ENCODE measurements at regions not wholly inside any gene's neighbourhood (a gene's known extent, or its start where the extent isn't known, plus 50 kb on each side); places are given as distances from the start of the nearest gene placed in this dataset.

DNA sequence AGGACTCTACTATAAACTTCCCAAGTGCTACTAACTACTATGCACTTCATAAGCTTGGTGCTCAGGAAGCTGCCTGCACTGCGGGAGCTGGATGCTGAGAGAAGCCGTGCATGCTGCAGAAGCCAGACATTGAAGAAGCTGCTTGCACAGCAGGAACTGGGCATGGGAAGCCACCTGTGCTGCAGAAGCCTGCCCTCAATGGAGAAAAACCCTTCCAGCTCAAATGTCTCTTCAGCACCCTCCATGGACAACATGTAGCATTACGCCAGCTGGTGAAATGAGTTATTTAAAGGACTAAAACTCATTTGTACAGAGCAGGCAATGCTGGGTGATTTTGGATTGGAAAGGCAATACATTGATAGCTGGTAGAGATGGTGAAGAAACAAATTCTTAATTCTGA, 247.2 kb downstream of the KIF4B start:
- no peak overlapping the region for H3K4me3 ChIP-seq (ENCODE audit: low read length)
- TF ChIP-seq, protein P1, sequence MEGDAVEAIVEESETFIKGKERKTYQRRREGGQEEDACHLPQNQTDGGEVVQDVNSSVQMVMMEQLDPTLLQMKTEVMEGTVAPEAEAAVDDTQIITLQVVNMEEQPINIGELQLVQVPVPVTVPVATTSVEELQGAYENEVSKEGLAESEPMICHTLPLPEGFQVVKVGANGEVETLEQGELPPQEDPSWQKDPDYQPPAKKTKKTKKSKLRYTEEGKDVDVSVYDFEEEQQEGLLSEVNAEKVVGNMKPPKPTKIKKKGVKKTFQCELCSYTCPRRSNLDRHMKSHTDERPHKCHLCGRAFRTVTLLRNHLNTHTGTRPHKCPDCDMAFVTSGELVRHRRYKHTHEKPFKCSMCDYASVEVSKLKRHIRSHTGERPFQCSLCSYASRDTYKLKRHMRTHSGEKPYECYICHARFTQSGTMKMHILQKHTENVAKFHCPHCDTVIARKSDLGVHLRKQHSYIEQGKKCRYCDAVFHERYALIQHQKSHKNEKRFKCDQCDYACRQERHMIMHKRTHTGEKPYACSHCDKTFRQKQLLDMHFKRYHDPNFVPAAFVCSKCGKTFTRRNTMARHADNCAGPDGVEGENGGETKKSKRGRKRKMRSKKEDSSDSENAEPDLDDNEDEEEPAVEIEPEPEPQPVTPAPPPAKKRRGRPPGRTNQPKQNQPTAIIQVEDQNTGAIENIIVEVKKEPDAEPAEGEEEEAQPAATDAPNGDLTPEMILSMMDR (conservative IDR thresholded peaks at IDR 0.05; ENCODE audit: low read depth, low read length): peak; percentile 40
- no peak for DNase-seq (ENCODE audit: low read depth)

DNA sequence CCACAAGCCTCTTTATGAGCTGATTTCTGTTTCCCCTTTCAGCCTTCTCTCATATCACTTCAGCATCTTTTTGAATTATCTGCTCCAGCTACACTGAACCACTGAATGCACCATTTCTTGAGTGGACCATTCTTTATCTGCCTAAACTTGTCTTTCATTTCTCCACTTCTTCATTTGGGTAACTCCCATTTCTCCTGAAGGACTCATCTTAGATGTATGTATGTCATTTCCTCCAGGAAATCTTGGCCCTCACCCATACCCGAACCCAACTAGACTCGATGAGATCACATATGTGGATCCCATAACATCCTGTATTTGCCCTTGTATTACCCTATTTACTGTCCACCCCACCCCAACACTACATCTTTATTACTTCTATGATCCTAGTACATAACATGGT, 249.8 kb downstream of the KIF4B start:
- TF ChIP-seq, protein P1 (conservative IDR thresholded peaks at IDR 0.05; ENCODE audit: low read depth, low read length): no peak
- H3K4me3 ChIP-seq (ENCODE audit: low read length): no peak overlapping the region
- DNase-seq (ENCODE audit: low read depth): no peak

DNA sequence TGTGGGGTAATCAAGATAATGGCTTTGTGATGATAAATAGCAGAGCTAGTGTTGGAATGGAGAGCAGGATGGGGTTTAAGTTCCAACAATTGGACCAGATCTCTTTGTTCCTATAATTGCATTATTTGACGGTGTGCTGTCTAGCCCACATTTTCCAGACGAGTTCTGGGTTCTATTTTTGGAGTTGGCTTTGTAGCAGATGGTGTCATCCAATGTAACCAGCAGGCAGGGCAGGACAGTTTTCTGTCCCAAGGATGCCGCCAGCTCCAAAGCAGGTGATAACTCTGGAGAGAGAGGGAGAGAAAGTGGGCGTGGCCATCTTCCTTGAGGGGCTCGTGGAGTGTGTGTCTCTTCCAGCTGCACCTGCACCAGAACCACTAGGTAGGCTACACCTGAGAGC, 251.3 kb downstream of the KIF4B start:
- DNase-seq (ENCODE audit: low read depth): no peak
- no peak overlapping the region for H3K4me3 ChIP-seq (ENCODE audit: low read length)
- TF ChIP-seq, protein P1 (conservative IDR thresholded peaks at IDR 0.05; ENCODE audit: low read depth, low read length): no peak

DNA sequence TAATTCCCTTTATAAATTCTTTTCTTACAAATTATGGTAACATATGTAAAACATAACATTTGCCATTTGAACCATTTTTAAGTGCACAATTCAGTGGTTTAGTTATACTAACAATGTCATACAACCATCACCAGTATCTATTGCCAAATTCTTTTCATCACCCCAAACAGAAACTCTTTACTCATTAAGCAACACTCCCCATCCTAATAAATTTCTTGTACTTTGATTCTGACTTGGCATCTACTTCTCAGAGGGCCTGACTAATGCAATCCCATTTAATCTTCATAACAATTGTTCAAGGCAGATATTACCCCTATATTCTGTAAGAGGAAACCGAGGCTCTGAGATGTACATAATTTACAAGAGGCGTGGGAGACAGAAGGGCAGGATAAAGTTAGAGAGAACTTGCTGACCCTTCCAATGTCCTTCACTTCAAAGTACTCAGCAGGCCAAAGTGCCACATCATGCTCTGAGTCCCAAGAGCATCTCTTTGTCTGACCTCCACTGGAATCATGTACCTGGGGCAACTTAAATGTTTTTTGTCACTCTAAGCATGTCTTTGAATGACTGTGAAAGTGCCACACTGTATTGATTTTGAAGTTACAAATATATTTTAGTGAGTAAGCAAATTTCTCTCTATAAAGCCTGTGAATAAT, 255.3 kb downstream of the KIF4B start:
- H3K4me3 ChIP-seq (ENCODE audit: low read length): no peak overlapping the region
- TF ChIP-seq, protein P1 (conservative IDR thresholded peaks at IDR 0.05; ENCODE audit: low read depth, low read length): no peak
- DNase-seq (ENCODE audit: low read depth): no peak

DNA sequence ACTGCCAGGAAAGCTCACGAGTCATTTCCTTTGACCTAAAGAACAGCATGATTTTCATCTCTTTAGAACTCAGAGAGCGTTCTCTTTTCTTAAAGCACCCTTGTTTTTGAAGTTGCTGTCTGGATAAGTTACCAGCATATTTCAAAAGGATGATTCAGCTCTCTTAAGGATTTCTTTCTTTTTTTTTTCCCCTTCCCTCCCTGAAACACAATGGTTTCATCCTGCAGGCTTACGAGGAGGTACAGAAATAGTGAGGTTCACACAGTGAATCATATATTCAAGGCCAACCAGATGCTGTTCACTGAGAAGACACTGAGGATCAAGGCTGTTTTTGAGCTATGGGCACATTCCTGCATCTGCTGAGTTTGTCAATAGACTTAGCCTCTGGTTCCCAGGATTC, 257.2 kb downstream of the KIF4B start:
- no peak for DNase-seq (ENCODE audit: low read depth)
- H3K4me3 ChIP-seq (ENCODE audit: low read length): no peak overlapping the region
- TF ChIP-seq, protein P1 (conservative IDR thresholded peaks at IDR 0.05; ENCODE audit: low read depth, low read length): no peak

DNA sequence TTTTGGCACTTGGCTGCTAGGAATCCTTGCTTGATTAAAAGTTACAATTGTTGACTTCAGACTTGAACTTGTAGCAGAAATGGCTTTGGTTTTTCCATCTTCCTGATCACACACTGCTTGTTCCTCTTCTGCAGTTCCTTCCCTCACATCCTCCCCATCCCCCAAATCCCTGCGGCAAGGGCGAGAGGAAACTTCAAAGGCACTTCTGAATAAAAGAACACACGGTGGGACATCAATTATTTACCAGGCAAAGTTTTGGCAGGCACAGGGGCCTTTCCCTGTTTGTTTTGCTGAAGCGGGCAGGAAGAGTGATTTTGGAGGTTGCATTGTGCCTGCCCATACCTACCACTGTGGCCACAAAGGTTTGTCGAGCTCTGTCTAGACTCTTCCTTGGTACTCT, 260.9 kb downstream of the KIF4B start:
- no peak overlapping the region for H3K4me3 ChIP-seq (ENCODE audit: low read length)
- TF ChIP-seq, protein P1 (conservative IDR thresholded peaks at IDR 0.05; ENCODE audit: low read depth, low read length): no peak
- no peak for DNase-seq (ENCODE audit: low read depth)

DNA sequence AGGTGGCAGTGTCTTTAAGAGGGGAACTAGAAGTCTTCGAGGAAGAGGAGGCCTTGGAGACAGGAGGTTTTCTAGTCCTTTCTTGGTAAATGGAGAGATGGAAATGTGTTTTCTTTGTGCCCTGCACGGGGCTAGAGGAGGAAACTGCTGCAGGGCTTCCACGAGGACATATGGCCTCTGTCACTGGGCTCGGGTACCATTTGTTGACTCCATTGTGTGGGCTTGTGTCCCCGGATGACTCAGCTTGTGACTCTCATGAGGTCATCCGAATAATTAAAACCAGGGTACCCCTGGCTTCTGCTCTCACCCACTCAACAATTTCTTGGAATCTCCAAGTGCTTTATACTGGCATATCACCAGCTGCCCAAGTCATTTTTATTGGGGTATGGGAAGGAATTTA, 261.7 kb downstream of the KIF4B start:
- H3K4me3 ChIP-seq (ENCODE audit: low read length): no peak overlapping the region
- TF ChIP-seq, protein P1 (conservative IDR thresholded peaks at IDR 0.05; ENCODE audit: low read depth, low read length): no peak
- DNase-seq (ENCODE audit: low read depth): no peak

Data from retinal pigment epithelial cell (primary cell).